H1 (cell line): ENCODE measurements at regions not wholly inside any gene's neighbourhood (a gene's known extent, or its start where the extent isn't known, plus 50 kb on each side); places are given as distances from the start of the nearest gene placed in this dataset.

Experiments used
- ASH2L ChIP-seq: fragments of 200-600, 300-600 bp; sonication (generic); IDR thresholded peaks from one replicate; pipeline ENCODE4 v1.7.1; 2017; ENCODE audit warnings: low read length
- EZH2 ChIP-seq: fragments of 200-600 bp; sonication (generic); IDR thresholded peaks from 2 replicates; pipeline ENCODE4 v1.7.1; 2012; ENCODE audit warnings: low read depth, mild to moderate bottlenecking, moderate library complexity, low read length, inconsistent platforms; ENCODE audit not compliant: severe bottlenecking
- KDM5A ChIP-seq: fragments of 200-600 bp; IDR thresholded peaks from 2 replicates; pipeline ENCODE4 v1.7.1; 2012; ENCODE audit warnings: mild to moderate bottlenecking, low read length, inconsistent platforms, mixed read lengths
- YY1 ChIP-seq: IDR thresholded peaks from 2 replicates; pipeline ENCODE4 v1.6.1; 2011; ENCODE audit warnings: low read depth, mild to moderate bottlenecking, low read length
- ZNF274 ChIP-seq: IDR thresholded peaks from 2 replicates; pipeline ENCODE4 v1.7.0; 2012; ENCODE audit warnings: low read length, borderline replicate concordance; ENCODE audit errors: extremely low read depth
- TF ChIP-seq, protein P1 (sequence below), 3 experiments: IDR thresholded peaks; 1 replicate in 2 of 3; 2 replicates in 1 of 3; pipeline versions ENCODE4 v1.5.1 to v1.6.1; 2011; ENCODE audit warnings: low read length in 3 of 3, mild to moderate bottlenecking in 3 of 3, inconsistent platforms in 2 of 3, low read depth in 1 of 3, moderate library complexity in 1 of 3; ENCODE audit not compliant: insufficient read depth in 1 of 3; ENCODE audit errors: control extremely low read depth in 1 of 3
- TF ChIP-seq, protein P2 (sequence below): IDR thresholded peaks from 2 replicates; pipeline ENCODE4 v1.6.1; 2011; ENCODE audit warnings: low read depth, mild to moderate bottlenecking, low read length; ENCODE audit not compliant: insufficient read depth

GRCh38 chr7:96870934-96871333 is 134.4 kb upstream of the DLX6 start:
- TF ChIP-seq, protein P1, sequence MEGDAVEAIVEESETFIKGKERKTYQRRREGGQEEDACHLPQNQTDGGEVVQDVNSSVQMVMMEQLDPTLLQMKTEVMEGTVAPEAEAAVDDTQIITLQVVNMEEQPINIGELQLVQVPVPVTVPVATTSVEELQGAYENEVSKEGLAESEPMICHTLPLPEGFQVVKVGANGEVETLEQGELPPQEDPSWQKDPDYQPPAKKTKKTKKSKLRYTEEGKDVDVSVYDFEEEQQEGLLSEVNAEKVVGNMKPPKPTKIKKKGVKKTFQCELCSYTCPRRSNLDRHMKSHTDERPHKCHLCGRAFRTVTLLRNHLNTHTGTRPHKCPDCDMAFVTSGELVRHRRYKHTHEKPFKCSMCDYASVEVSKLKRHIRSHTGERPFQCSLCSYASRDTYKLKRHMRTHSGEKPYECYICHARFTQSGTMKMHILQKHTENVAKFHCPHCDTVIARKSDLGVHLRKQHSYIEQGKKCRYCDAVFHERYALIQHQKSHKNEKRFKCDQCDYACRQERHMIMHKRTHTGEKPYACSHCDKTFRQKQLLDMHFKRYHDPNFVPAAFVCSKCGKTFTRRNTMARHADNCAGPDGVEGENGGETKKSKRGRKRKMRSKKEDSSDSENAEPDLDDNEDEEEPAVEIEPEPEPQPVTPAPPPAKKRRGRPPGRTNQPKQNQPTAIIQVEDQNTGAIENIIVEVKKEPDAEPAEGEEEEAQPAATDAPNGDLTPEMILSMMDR (IDR thresholded peaks at IDR 0.05; ENCODE audit: control extremely low read depth in 1 of 3, insufficient read depth in 1 of 3, low read depth in 1 of 3, low read length in 3 of 3) = no peak
- no peak for TF ChIP-seq YY1
- no peak for TF ChIP-seq ZNF274
- TF ChIP-seq EZH2 = no peak
- no peak for TF ChIP-seq KDM5A
- TF ChIP-seq, protein P2, sequence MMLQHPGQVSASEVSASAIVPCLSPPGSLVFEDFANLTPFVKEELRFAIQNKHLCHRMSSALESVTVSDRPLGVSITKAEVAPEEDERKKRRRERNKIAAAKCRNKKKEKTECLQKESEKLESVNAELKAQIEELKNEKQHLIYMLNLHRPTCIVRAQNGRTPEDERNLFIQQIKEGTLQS = no peak
- TF ChIP-seq ASH2L = no peak
